IMR-90 (cell line): ENCODE measurements at regions not wholly inside any gene's neighbourhood (a gene's known extent, or its start where the extent isn't known, plus 50 kb on each side); places are given as distances from the start of the nearest gene placed in this dataset.

Experiments used
- ATAC-seq: fragments of 200-7000 bp; cut with Tn5 transposase; 2 replicates; pipeline ENCODE4 v1.9.1; 2020; ENCODE audit warnings: low read depth, mild to moderate bottlenecking, moderate library complexity
- BruUV-seq: library from RNA; stranded (reverse); fragments of 400-500 nt; replicated peaks from 2 replicates; lab custom pipeline; 2021; lab: Mats Ljungman, UMichigan
- CTCF ChIA-PET: fragments of 300-600 bp; formaldehyde crosslinking; extraction: SDS; loops from one replicate; lab custom pipeline; 2021; ENCODE audit warnings: antibody characterized with exemption; lab: Yijun Ruan, JAX
- POLR2A ChIA-PET: fragments of 300-600 bp; sonication (Branson Sonifier 250); formaldehyde crosslinking; loops from one replicate; lab custom pipeline; 2022; ENCODE audit warnings: antibody characterized with exemption; ENCODE audit not compliant: unreplicated experiment; lab: Charles Lee
- DNase-seq: peaks from one replicate; pipeline ENCODE4 v3.0.0; 2013
- H2AFZ ChIP-seq: replicated peaks from 2 replicates; pipeline ENCODE3; 2013; ENCODE audit warnings: low read length, mild to moderate bottlenecking; ENCODE audit not compliant: poor library complexity
- H2AK5ac ChIP-seq: 2 replicates; pipeline ENCODE4 v1.6.1; 2013; ENCODE audit warnings: low read depth, low read length, inconsistent platforms
- H2AK9ac ChIP-seq: replicated peaks from 2 replicates; pipeline ENCODE3; 2013; ENCODE audit warnings: mild to moderate bottlenecking, low read depth, low read length, moderate library complexity; ENCODE audit not compliant: poor library complexity
- H2BK120ac ChIP-seq: 2 replicates; pipeline ENCODE4 v1.6.1; 2013; ENCODE audit warnings: low read depth, low read length, inconsistent platforms
- H2BK15ac ChIP-seq: 3 replicates; pipeline ENCODE4 v1.6.1; 2013; ENCODE audit warnings: low read depth, low read length, inconsistent platforms
- H2BK20ac ChIP-seq: 2 replicates; pipeline ENCODE4 v1.6.1; 2013; ENCODE audit warnings: low read depth, mild to moderate bottlenecking, inconsistent platforms, low read length, moderate library complexity
- H2BK5ac ChIP-seq: 2 replicates; pipeline ENCODE4 v1.6.1; 2013; ENCODE audit warnings: mild to moderate bottlenecking, low read depth, low read length, inconsistent platforms; ENCODE audit not compliant: poor library complexity, severe bottlenecking
- H3K14ac ChIP-seq: replicated peaks from 2 replicates; pipeline ENCODE4 v1.6.1; 2013; ENCODE audit warnings: low read depth, low read length, inconsistent platforms
- H3K18ac ChIP-seq: 2 replicates; pipeline ENCODE4 v1.6.1; 2013; ENCODE audit warnings: low read depth, low read length, control low read depth
- H3K23ac ChIP-seq: 2 replicates; pipeline ENCODE4 v1.6.1; 2013; ENCODE audit warnings: low read depth, low read length, inconsistent platforms
- H3K27ac ChIP-seq: 2 replicates; pipeline ENCODE4 v1.5.1; 2013; ENCODE audit warnings: mild to moderate bottlenecking, control low read depth, low read length; ENCODE audit not compliant: insufficient read depth
- H3K27me3 ChIP-seq: 2 replicates; pipeline ENCODE4 v1.6.1; 2013; ENCODE audit warnings: low read length; ENCODE audit not compliant: control insufficient read depth, insufficient read depth
- H3K36me3 ChIP-seq: 2 replicates; pipeline ENCODE4 v1.6.1; 2013; ENCODE audit warnings: low read length, mixed read lengths; ENCODE audit not compliant: control insufficient read depth, insufficient read depth
- H3K4ac ChIP-seq: 2 replicates; pipeline ENCODE4 v1.6.1; 2013; ENCODE audit warnings: low read depth, low read length, inconsistent platforms
- H3K4me1 ChIP-seq: 2 replicates; pipeline ENCODE4 v1.6.1; 2013; ENCODE audit warnings: low read length, mixed read lengths; ENCODE audit not compliant: control insufficient read depth, insufficient read depth
- H3K4me2 ChIP-seq: 2 replicates; pipeline ENCODE4 v1.6.1; 2013; ENCODE audit warnings: low read depth, mild to moderate bottlenecking, control low read depth, low read length, moderate library complexity
- H3K4me3 ChIP-seq: 2 replicates; pipeline ENCODE4 v1.5.1; 2013; ENCODE audit warnings: low read depth, mild to moderate bottlenecking, control low read depth, low read length, moderate library complexity; ENCODE audit not compliant: insufficient read depth
- H3K56ac ChIP-seq: 2 replicates; pipeline ENCODE4 v1.6.1; 2013; ENCODE audit warnings: low read length, inconsistent platforms; ENCODE audit not compliant: insufficient read depth; ENCODE audit errors: extremely low read depth
- H3K79me1 ChIP-seq, 2 experiments: 2 replicates each; pipeline ENCODE4 v1.6.1; 2013; ENCODE audit warnings: low read length in 2 of 2, inconsistent platforms in 1 of 2, low read depth in 1 of 2
- H3K9ac ChIP-seq: 2 replicates; pipeline ENCODE4 v1.6.1; 2013; ENCODE audit warnings: low read depth, low read length, control low read depth
- H3K9me1 ChIP-seq: 2 replicates; pipeline ENCODE4 v1.6.1; 2013; ENCODE audit warnings: low read length, inconsistent platforms; ENCODE audit not compliant: insufficient read depth
- H3K9me3 ChIP-seq: 2 replicates; pipeline ENCODE4 v1.6.1; 2013; ENCODE audit warnings: low read length; ENCODE audit not compliant: control insufficient read depth, insufficient read depth
- H4K20me1 ChIP-seq: 2 replicates; pipeline ENCODE4 v1.6.1; 2013; ENCODE audit warnings: low read length, inconsistent platforms; ENCODE audit not compliant: insufficient read depth
- H4K5ac ChIP-seq: 2 replicates; pipeline ENCODE4 v1.6.1; 2013; ENCODE audit warnings: mild to moderate bottlenecking, low read depth, low read length, control low read depth
- H4K8ac ChIP-seq, 2 experiments: 2 replicates each; pipeline ENCODE4 v1.6.1; 2013; ENCODE audit warnings: low read depth in 2 of 2, low read length in 2 of 2, control low read depth in 1 of 2, inconsistent platforms in 1 of 2
- H4K91ac ChIP-seq: 2 replicates; pipeline ENCODE4 v1.6.1; 2013; ENCODE audit warnings: low read depth, low read length, inconsistent platforms; ENCODE audit not compliant: insufficient read depth
- CHD1 ChIP-seq: IDR thresholded peaks from 2 replicates; pipeline ENCODE4 v1.6.1; 2012; ENCODE audit warnings: low read depth, low read length, improper control_type of control experiment
- CTCF ChIP-seq: conservative IDR thresholded peaks from 2 replicates; pipeline ENCODE4 v1.5.1; 2012; ENCODE audit warnings: mild to moderate bottlenecking, low read depth, low read length, improper control_type of control experiment
- ELK1 ChIP-seq: fragments of 150-350 bp; IDR thresholded peaks from 2 replicates; pipeline ENCODE4 v1.6.1; 2016; ENCODE audit warnings: low read depth, mild to moderate bottlenecking, low read length, moderate library complexity, borderline replicate concordance
- MAFK ChIP-seq: IDR thresholded peaks from 2 replicates; pipeline ENCODE4 v1.6.1; 2012; ENCODE audit warnings: low read depth, low read length, improper control_type of control experiment
- MAZ ChIP-seq: IDR thresholded peaks from 2 replicates; pipeline ENCODE4 v1.6.1; 2012; ENCODE audit warnings: low read depth, mild to moderate bottlenecking, low read length, improper control_type of control experiment, moderate library complexity, borderline replicate concordance
- NFE2L2 ChIP-seq: fragments of 150-350 bp; IDR thresholded peaks from 2 replicates; pipeline ENCODE4 v1.6.1; 2016; ENCODE audit warnings: low read depth, mild to moderate bottlenecking, low read length
- POLR2A ChIP-seq: IDR thresholded peaks from 2 replicates; pipeline ENCODE4 v1.6.1; 2012; ENCODE audit warnings: mild to moderate bottlenecking, low read depth, low read length
- RAD21 ChIP-seq: IDR thresholded peaks from 2 replicates; pipeline ENCODE4 v1.6.1; 2012; ENCODE audit warnings: low read length, improper control_type of control experiment
- SMC3 ChIP-seq: fragments of 150-350 bp; IDR thresholded peaks from 2 replicates; pipeline ENCODE4 v1.6.1; 2016; ENCODE audit warnings: low read depth, mild to moderate bottlenecking, antibody characterized with exemption, low read length, moderate library complexity
- USF2 ChIP-seq: fragments of 150-350 bp; IDR thresholded peaks from 2 replicates; pipeline ENCODE4 v1.6.1; 2017; ENCODE audit warnings: mild to moderate bottlenecking, antibody characterized with exemption, low read length, low read depth
- WGBS, 2 experiments: methylation state at CpG; one replicate each; pipeline versions ENCODE4 v1.1.5 to v1.1.7; 2013; ENCODE audit warnings: missing lambda C conversion rate in 2 of 2; ENCODE audit not compliant: insufficient read length in 1 of 2; ENCODE audit errors: extremely low coverage in 2 of 2; 5-methylcytosine and 5-hydroxymethylcytosine counted together
- dilution Hi-C: fragments of 300-500 bp; cut with HindIII; formaldehyde crosslinking; loops from one replicate; pipeline ENCODE4 v1.14.3; 2018; ENCODE audit warnings: low sequenced_read_pairs; ENCODE audit not compliant: unreplicated experiment
- in situ Hi-C: fragments of 300-500 bp; cut with MboI; formaldehyde crosslinking; loops from 3 replicates; pipeline ENCODE4 v1.14.3; 2019; ENCODE audit warnings: low sequenced_read_pairs, inconsistent platforms, mixed read lengths
- intact Hi-C: fragments of 100-400 bp; cut with micrococcal nuclease; formaldehyde crosslinking; loops from 2 replicates; pipeline ENCODE4 v1.10.0; 2022

- Histone ChIP-seq H2BK20ac (peak overlapping the region; percentile 32; the same call in 1 of the 2 replicates), H3K18ac (no peak overlapping the region), H3K9me3 (no peaks in the 10 kb centered on the region), H3K56ac (no peak overlapping the region), H2AK5ac (no peak overlapping the region), H3K14ac (no peak overlapping the region), H2AFZ (no peak overlapping the region), H3K79me1 (no peaks in the 10 kb centered on the region), H2BK15ac (0 out of 3 replicates have a peak overlapping the region, but pooled peaks have one; percentile 27), H3K4me3 (no peak overlapping the region), H3K4me1 (peaks cover 6% of the 10 kb centered on the region; the same call in 1 of the 2 replicates), H2AK9ac (no peak overlapping the region), H4K5ac (no peak overlapping the region), H4K20me1 (no peaks in the 10 kb centered on the region; the same call in 1 of the 2 replicates), H3K23ac (0 out of 2 replicates have a peak overlapping the region, but pooled peaks have one; percentile 34), H3K4ac (no peak overlapping the region), H4K91ac (peak overlapping the region; percentile 28; the same call in 1 of the 2 replicates), H3K9ac (no peak overlapping the region), H4K8ac (no peak overlapping the region), H3K9me1 (no peaks in the 10 kb centered on the region), H3K4me2 (no peak overlapping the region), H2BK120ac (peak overlapping the region; percentile 54), H3K27me3 (no peaks in the 10 kb centered on the region), H3K27ac (no peak overlapping the region), H3K36me3 (no peaks in the 10 kb centered on the region), H2BK5ac (peak overlapping the region; percentile 3)
- ChIA-PET CTCF (no interaction called here), POLR2A (no interaction called here)
- BruUV-seq: no TSS peak
- intact Hi-C loops (no loop called here), in situ Hi-C loops (no loop called here), dilution Hi-C loops (no loop called here)
- ATAC-seq (no peak), DNase-seq (no peak)
- TF ChIP-seq ELK1 (no peak), RAD21 (no peak), CTCF (no peak), USF2 (no peak), CHD1 (no peak), MAFK (no peak), POLR2A (no peak), SMC3 (no peak), NFE2L2 (no peak), MAZ (no peak)
- no CpG with 5 or more reads among the region's 2 CpGs for WGBS, 2 experiments
Measured at GRCh38 chr4:117328333-117328732, 243.0 kb upstream of the TRAM1L1 start.
